Gastrocnemius medialis (tissue), 4 donors: ENCODE measurements at regions not wholly inside any gene's neighbourhood (a gene's known extent, or its start where the extent isn't known, plus 50 kb on each side); places are given as distances from the start of the nearest gene placed in this dataset.
A peak's percentile ranks its signal among the peaks of the same experiment; 100 is the strongest.

Experiments
- ATAC-seq, 2 donors: fragments of 150-250 bp; one replicate each; pipeline ENCODE4 v1.9.1; 2016
- DNase-seq, 2 donors: peaks; one replicate each; pipeline ENCODE4 v3.0.0-alpha.2; 2019
- H3K27ac ChIP-seq, 4 donors: fragments of 200-600 bp; sonication (generic); 1 replicate in 1 of 4; 2 replicates in 3 of 4; pipeline ENCODE4 v1.5.1; 2016 to 2018; ENCODE audit warnings: mild to moderate bottlenecking in 2 of 4, moderate library complexity in 1 of 4
- H3K27me3 ChIP-seq, 3 donors: fragments of 200-600 bp; sonication (generic) in 2 of 3; 1 replicate in 1 of 3; 2 replicates in 2 of 3; pipeline versions ENCODE4 v1.5.1 to v1.6.0; 2016 to 2019; ENCODE audit warnings: mild to moderate bottlenecking in 1 of 3, moderate library complexity in 1 of 3
- H3K36me3 ChIP-seq, 2 donors: fragments of 200-600 bp; sonication (generic) in 1 of 2; one replicate each; pipeline ENCODE4 v1.5.1; 2017 to 2018
- H3K4me1 ChIP-seq, 2 donors: fragments of 200-600 bp; sonication (generic) in 1 of 2; one replicate each; pipeline ENCODE4 v1.5.1; 2016 to 2017; ENCODE audit warnings: mild to moderate bottlenecking in 2 of 2
- H3K4me3 ChIP-seq, 4 donors: fragments of 200-600 bp; sonication (generic) in 3 of 4; 1 replicate in 1 of 4; 2 replicates in 3 of 4; pipeline ENCODE4 v1.5.1; 2016 to 2019; ENCODE audit warnings: mild to moderate bottlenecking in 2 of 4
- H3K9me3 ChIP-seq, 3 donors: fragments of 200-600 bp; sonication (generic) in 2 of 3; 1 replicate in 1 of 3; 2 replicates in 2 of 3; pipeline ENCODE4 v1.5.1; 2016 to 2019
- POLR2A ChIP-seq, 2 donors: fragments of 450-650 bp; IDR thresholded peaks; one replicate each; pipeline ENCODE4 v1.6.1; 2017; ENCODE audit warnings: antibody characterized with exemption in 2 of 2, mild to moderate bottlenecking in 2 of 2, moderate library complexity in 2 of 2
- in situ Hi-C, 4 donors: fragments of 200-750 bp; cut with MboI; loops; one replicate each; pipeline versions ENCODE4 v1.15.0 to v1.8.0; 2017; ENCODE audit warnings: low sequenced_read_pairs in 4 of 4
- intact Hi-C: fragments of 100-400 bp; cut with DNase I; formaldehyde crosslinking; loops from one replicate; pipeline ENCODE4 v1.15.1; 2023; ENCODE audit warnings: low total_unique reads
- TF ChIP-seq, protein P1 (sequence below), 5 experiments: fragments of 450-650 bp in 3 of 5; fragments of 200-600 bp in 2 of 5; sonication (generic) in 2 of 5; IDR thresholded peaks in 4 of 5; conservative IDR thresholded peaks in 1 of 5; 1 replicate in 4 of 5; 2 replicates in 1 of 5; pipeline ENCODE4 v1.5.1; 2016 to 2019; ENCODE audit warnings: antibody characterized with exemption in 5 of 5, mild to moderate bottlenecking in 3 of 5, moderate library complexity in 3 of 5

DNA sequence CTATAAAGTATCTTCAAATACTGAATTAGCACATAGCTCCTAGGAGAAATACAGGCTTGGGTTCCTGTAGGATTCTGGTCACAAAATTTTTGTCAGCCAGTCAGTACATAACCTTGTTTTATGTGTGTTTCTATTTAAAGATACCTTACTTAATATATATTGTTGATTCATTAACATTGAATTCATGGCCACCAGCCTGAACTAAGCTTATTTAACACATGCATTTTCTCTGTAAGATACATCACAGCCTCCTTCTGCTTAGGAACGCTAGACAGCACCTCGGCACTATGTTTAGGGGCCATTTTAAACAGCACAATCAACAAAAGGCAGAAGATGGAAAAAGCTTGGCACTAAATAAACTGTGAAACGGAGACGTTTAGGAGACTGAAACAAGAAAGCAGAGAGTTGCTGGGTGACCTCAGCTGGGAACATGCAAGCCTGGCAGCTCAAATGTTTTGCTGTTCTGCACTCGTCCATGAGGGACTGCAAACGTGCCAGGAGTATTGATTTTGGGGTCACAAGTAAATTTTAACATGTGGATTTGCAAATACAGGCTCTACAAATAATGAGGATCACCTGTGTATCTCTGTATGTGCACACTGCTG lies 432.2 kb upstream of the TPM1 start:
- intact Hi-C loops = no loop called here

DNA sequence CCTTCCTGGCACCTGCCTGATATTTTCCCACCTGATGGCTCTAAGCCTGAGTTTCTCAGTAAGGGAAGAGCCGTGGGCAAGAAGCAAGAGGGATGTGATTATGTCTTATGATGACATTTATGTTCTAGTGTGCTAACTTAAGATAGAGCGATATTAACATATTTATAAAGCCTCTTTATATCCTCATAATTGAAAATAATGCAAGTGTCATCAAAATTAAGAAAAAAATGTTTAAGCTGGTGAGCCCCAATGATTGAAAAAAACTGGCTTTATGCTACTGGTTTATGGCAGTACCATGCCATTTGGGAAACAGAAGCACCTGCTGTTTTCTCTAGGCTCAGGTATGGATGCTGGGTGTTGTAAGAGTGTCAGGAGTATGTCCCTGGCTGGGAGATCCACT lies 431.5 kb upstream of the TPM1 start:
- no peak for TF ChIP-seq POLR2A (IDR thresholded peaks at IDR 0.05)
- TF ChIP-seq, protein P1, sequence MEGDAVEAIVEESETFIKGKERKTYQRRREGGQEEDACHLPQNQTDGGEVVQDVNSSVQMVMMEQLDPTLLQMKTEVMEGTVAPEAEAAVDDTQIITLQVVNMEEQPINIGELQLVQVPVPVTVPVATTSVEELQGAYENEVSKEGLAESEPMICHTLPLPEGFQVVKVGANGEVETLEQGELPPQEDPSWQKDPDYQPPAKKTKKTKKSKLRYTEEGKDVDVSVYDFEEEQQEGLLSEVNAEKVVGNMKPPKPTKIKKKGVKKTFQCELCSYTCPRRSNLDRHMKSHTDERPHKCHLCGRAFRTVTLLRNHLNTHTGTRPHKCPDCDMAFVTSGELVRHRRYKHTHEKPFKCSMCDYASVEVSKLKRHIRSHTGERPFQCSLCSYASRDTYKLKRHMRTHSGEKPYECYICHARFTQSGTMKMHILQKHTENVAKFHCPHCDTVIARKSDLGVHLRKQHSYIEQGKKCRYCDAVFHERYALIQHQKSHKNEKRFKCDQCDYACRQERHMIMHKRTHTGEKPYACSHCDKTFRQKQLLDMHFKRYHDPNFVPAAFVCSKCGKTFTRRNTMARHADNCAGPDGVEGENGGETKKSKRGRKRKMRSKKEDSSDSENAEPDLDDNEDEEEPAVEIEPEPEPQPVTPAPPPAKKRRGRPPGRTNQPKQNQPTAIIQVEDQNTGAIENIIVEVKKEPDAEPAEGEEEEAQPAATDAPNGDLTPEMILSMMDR (IDR thresholded peaks at IDR 0.05 in 4 of 5, conservative IDR thresholded peaks at IDR 0.05 in 1 of 5) = no peak
- no peak overlapping the region for H3K4me3 ChIP-seq
- intact Hi-C loops (no loop called here), in situ Hi-C loops (no loop called here)
- H3K27me3 ChIP-seq = no peaks in the 10 kb centered on the region
- no peaks in the 10 kb centered on the region for H3K9me3 ChIP-seq
- DNase-seq = no peak
- ATAC-seq = no peak
- H3K27ac ChIP-seq = no peak overlapping the region
- peaks cover 10 to 20% of the 10 kb centered on the region in 2 donors for H3K4me1 ChIP-seq
- H3K36me3 ChIP-seq = no peaks in the 10 kb centered on the region

More for the DNA sequence above, 432.2 kb upstream of the TPM1 start:
- no peak overlapping the region for H3K27ac ChIP-seq
- ATAC-seq (peak in 1 of 2 donors; percentile 43), DNase-seq (no peak)
- no peaks in the 10 kb centered on the region for H3K36me3 ChIP-seq
- no peak for TF ChIP-seq POLR2A (IDR thresholded peaks at IDR 0.05)
- TF ChIP-seq, protein P1 (IDR thresholded peaks at IDR 0.05 in 4 of 5, conservative IDR thresholded peaks at IDR 0.05 in 1 of 5) = no peak
- no peaks in the 10 kb centered on the region for H3K9me3 ChIP-seq
- in situ Hi-C loops = no loop called here
- H3K4me3 ChIP-seq = no peak overlapping the region
- H3K4me1 ChIP-seq = peaks cover 10 to 22% of the 10 kb centered on the region in 2 donors
- no peaks in the 10 kb centered on the region for H3K27me3 ChIP-seq

DNA sequence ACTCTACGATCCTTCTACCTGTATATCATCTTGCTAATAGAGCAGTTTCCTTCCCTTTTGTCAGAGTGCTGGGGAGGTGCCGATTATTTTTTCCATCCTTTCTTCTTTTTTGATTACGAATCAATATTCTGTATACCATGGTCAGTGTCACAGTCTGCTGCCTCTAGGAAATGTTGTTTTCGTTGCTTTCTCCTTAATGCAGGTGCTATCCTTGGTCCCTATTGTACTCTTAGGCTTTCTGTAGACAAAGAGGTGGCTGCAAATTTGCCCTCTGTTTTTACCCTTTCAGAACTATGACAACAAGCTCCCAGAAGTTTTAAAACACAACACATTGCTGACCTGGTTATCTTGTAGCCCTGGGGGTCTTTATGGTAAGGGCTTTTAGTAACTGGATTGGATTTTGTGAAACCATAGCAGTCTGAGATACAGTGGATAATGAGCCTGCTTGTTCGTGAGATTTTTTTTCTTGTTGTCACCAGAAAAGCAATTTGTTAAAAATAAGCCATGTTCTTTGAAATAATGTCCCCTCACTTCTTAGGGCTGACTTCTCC lies 430.3 kb upstream of the TPM1 start:
- Histone ChIP-seq H3K4me3 (no peak overlapping the region), H3K36me3 (no peaks in the 10 kb centered on the region), H3K4me1 (peaks cover 11 to 27% of the 10 kb centered on the region in 2 donors), H3K27ac (no peak overlapping the region), H3K27me3 (no peaks in the 10 kb centered on the region), H3K9me3 (no peaks in the 10 kb centered on the region)
- intact Hi-C loops = no loop called here
- in situ Hi-C loops = no loop called here
- no peak for DNase-seq
- TF ChIP-seq POLR2A (IDR thresholded peaks at IDR 0.05) = no peak
- TF ChIP-seq, protein P1 (IDR thresholded peaks at IDR 0.05 in 4 of 5, conservative IDR thresholded peaks at IDR 0.05 in 1 of 5) = no peak
- ATAC-seq = no peak

DNA sequence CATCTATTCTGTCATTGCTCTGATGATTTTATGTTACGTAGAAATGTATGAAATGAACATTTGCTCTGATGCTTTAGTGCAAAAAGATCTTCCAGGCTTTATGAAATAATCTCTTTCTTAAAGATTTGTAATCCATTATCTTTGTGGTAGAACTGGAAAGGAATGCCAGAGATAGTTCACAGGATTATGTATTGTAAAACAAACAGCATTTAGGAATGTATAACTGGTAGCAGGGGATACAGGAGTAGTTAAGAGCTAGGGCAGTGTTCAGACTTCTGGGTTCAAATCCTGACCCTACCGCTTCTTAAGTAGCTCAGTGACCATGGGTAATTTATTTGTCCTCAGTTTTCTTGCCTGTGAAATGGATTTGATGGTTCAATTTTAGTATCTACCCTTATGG lies 429.8 kb upstream of the TPM1 start:
- no peak overlapping the region for H3K27ac ChIP-seq
- no peak for ATAC-seq
- no peak for TF ChIP-seq POLR2A (IDR thresholded peaks at IDR 0.05)
- TF ChIP-seq, protein P1 (IDR thresholded peaks at IDR 0.05 in 4 of 5, conservative IDR thresholded peaks at IDR 0.05 in 1 of 5) = no peak
- intact Hi-C loops (no loop called here), in situ Hi-C loops (no loop called here)
- H3K4me1 ChIP-seq = peaks cover 16 to 31% of the 10 kb centered on the region in 2 donors
- DNase-seq = no peak
- no peaks in the 10 kb centered on the region for H3K27me3 ChIP-seq
- no peak overlapping the region for H3K4me3 ChIP-seq
- H3K9me3 ChIP-seq = no peaks in the 10 kb centered on the region
- no peaks in the 10 kb centered on the region for H3K36me3 ChIP-seq
